ENCODE measurements at regions not wholly inside any gene's neighbourhood (a gene's known extent, or its start where the extent isn't known, plus 50 kb on each side); places are given as distances from the start of the nearest gene placed in this dataset.

DNA sequence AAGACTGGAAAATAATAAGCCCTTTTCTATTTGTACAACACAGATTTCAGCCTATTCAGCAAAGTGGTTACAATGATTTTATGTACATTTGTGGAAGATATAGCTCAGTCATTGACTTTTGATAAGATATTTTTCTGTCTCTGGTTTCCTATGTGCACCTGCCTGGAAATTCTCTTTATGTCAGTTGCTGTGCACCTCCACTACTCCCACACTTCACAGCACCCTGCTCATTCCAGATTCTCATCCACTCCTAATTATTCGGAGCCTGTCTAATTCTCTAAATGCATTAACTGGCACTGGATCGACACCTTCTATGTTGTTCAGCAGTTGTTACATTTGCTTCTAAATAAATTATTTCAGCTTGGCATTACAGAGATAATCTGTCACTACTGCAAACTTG, 275.1 kb upstream of the RND3 start:
- Mint-ChIP-seq H3K9me3 (peaks cover 7 to 8% of the 10 kb centered on the region in 2 experiments; a peak in 4 of 5 replicates), H3K27ac (no peak overlapping the region), H3K36me3 (ENCODE audit: insufficient read depth in 1 of 3, low read depth in 3 of 3) (peaks cover 3 to 23% (median 18%) of the 10 kb centered on the region in 3 experiments), H3K4me3 (no peak overlapping the region), H3K27me3 (ENCODE audit: low read depth) (no peaks in the 10 kb centered on the region), H3K4me1 (peaks cover 14 to 16% of the 10 kb centered on the region in 2 experiments)
- H3K79me2 ChIP-seq (ENCODE audit: insufficient read depth, low read length), result no peaks in the 10 kb centered on the region
- H3K4me2 ChIP-seq (ENCODE audit: insufficient read depth, insufficient read length, low read length), result no peak overlapping the region
- no peak overlapping the region for H2AFZ ChIP-seq (ENCODE audit: low read length)
- no peak overlapping the region for H3K18ac ChIP-seq (ENCODE audit: insufficient read length, low read depth, low read length)
- H2BK5ac ChIP-seq (ENCODE audit: insufficient read length, low read length), result no peak overlapping the region
- H4K20me1 ChIP-seq (ENCODE audit: control insufficient read depth, insufficient read depth, insufficient read length), result no peaks in the 10 kb centered on the region
- H3K23ac ChIP-seq (ENCODE audit: insufficient read length, low read depth, low read length), result no peak overlapping the region
- H4K5ac ChIP-seq (ENCODE audit: insufficient read length, low read depth, low read length), result no peak overlapping the region
- H3K56ac ChIP-seq (ENCODE audit: insufficient read length, low read depth, low read length), result no peak overlapping the region
- no peak overlapping the region for H4K91ac ChIP-seq (ENCODE audit: insufficient read length, low read depth, low read length)
- TF ChIP-seq, protein P1, sequence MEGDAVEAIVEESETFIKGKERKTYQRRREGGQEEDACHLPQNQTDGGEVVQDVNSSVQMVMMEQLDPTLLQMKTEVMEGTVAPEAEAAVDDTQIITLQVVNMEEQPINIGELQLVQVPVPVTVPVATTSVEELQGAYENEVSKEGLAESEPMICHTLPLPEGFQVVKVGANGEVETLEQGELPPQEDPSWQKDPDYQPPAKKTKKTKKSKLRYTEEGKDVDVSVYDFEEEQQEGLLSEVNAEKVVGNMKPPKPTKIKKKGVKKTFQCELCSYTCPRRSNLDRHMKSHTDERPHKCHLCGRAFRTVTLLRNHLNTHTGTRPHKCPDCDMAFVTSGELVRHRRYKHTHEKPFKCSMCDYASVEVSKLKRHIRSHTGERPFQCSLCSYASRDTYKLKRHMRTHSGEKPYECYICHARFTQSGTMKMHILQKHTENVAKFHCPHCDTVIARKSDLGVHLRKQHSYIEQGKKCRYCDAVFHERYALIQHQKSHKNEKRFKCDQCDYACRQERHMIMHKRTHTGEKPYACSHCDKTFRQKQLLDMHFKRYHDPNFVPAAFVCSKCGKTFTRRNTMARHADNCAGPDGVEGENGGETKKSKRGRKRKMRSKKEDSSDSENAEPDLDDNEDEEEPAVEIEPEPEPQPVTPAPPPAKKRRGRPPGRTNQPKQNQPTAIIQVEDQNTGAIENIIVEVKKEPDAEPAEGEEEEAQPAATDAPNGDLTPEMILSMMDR (conservative IDR thresholded peaks at IDR 0.05), result no peak
- no peaks in the 10 kb centered on the region for H3K23me2 ChIP-seq (ENCODE audit: insufficient read length, low read depth, low read length, poor library complexity, severe bottlenecking)
- no peak overlapping the region for H3K9ac ChIP-seq (ENCODE audit: extremely low read depth, insufficient read length, low read length)
- H3K4ac ChIP-seq (ENCODE audit: low read depth, low read length), result no peak overlapping the region
- H3K27ac ChIP-seq (ENCODE audit: insufficient read length, low read depth, low read length), result no peak overlapping the region
- no peak overlapping the region for H2BK120ac ChIP-seq (ENCODE audit: low read depth, low read length, poor library complexity, severe bottlenecking)
- no peaks in the 10 kb centered on the region for H3K79me1 ChIP-seq (ENCODE audit: insufficient read depth, low read depth, low read length, poor library complexity, severe bottlenecking)
- no peak overlapping the region for H2AK5ac ChIP-seq (ENCODE audit: insufficient read length, low read length)
- H3K14ac ChIP-seq (ENCODE audit: insufficient read depth, low read length), result no peak overlapping the region
- no peaks in the 10 kb centered on the region for H3K9me3 ChIP-seq (ENCODE audit: control insufficient read depth, low read depth, low read length)
- no peak overlapping the region for H2BK15ac ChIP-seq (ENCODE audit: low read depth, low read length)
- H2BK20ac ChIP-seq (ENCODE audit: low read depth, low read length, poor library complexity, severe bottlenecking), result no peak overlapping the region
- no peak overlapping the region for H4K8ac ChIP-seq (replicated peaks; ENCODE audit: insufficient read length, low read depth, low read length)
- H2BK12ac ChIP-seq (ENCODE audit: insufficient read length, low read depth, low read length), result no peak overlapping the region
- no peaks in the 10 kb centered on the region for H3K27me3 ChIP-seq (ENCODE audit: insufficient read depth, low read length)
- no CpG with 5 or more reads among the region's 2 CpGs for WGBS (ENCODE audit: extremely low coverage, insufficient read length, low lambda C conversion rate)
- H3T11ph ChIP-seq (ENCODE audit: low read length), result no peak overlapping the region
- H3K4me1 ChIP-seq (ENCODE audit: insufficient read depth, low read length), result peaks cover 3% of the 10 kb centered on the region; the same call in 1 of the 2 replicates
- no peak for DNase-seq

All from H9 (cell line).